K562 (cell line): ENCODE measurements at regions not wholly inside any gene's neighbourhood (a gene's known extent, or its start where the extent isn't known, plus 50 kb on each side); places are given as distances from the start of the nearest gene placed in this dataset.
A peak's percentile ranks its signal among the peaks of the same experiment; 100 is the strongest.

Source experiments
- CAMTA2 ChIP-seq: fragments of 250-450 bp; sonication (Bioruptor Pico); conservative IDR thresholded peaks from 2 replicates; pipeline ENCODE4 v1.5.1; 2022
- CC2D1A ChIP-seq: fragments of 450-650 bp; IDR thresholded peaks from 2 replicates; pipeline ENCODE4 v1.6.1; 2017; ENCODE audit warnings: mild to moderate bottlenecking
- CHD2 ChIP-seq: IDR thresholded peaks from 2 replicates; pipeline ENCODE4 v1.6.1; 2011; ENCODE audit warnings: low read depth, low read length
- NR1H2 ChIP-seq: sonication (generic); formaldehyde crosslinking; IDR thresholded peaks from 2 replicates; pipeline ENCODE4 v1.4.0; 2020; ENCODE audit warnings: mild to moderate bottlenecking, missing genetic modification reagents
- PHF20 ChIP-seq: fragments of 450-650 bp; IDR thresholded peaks from 2 replicates; pipeline ENCODE4 v1.6.1; 2018; ENCODE audit not compliant: partially characterized antibody
- SMAD3 ChIP-seq: fragments of 450-650 bp; formaldehyde crosslinking; conservative IDR thresholded peaks from 2 replicates; pipeline ENCODE4 v1.4.0; 2020; ENCODE audit warnings: mild to moderate bottlenecking
- STAT5B ChIP-seq: fragments of 250-450 bp; sonication (Bioruptor Pico); IDR thresholded peaks from 2 replicates; pipeline ENCODE4 v1.8.0; 2021; ENCODE audit warnings: mild to moderate bottlenecking, inconsistent platforms
- TCF7L2 ChIP-seq: fragments of 150-350 bp; IDR thresholded peaks from 2 replicates; pipeline ENCODE4 v1.6.1; 2016; ENCODE audit warnings: low read depth, mild to moderate bottlenecking, low read length, moderate library complexity
- TEAD2 ChIP-seq: fragments of 450-650 bp; IDR thresholded peaks from 2 replicates; pipeline ENCODE4 v1.6.1; 2016; ENCODE audit warnings: missing genetic modification characterization, control low read depth, missing compliant biosample characterization
- ZNF121 ChIP-seq: sonication (generic); formaldehyde crosslinking; conservative IDR thresholded peaks from 2 replicates; pipeline ENCODE4 v1.8.0; 2022; ENCODE audit warnings: missing genetic modification reagents
- ZNF639 ChIP-seq, 2 experiments: fragments of 200-800 bp in 1 of 2; sonication (Bioruptor generic) in 1 of 2; sonication (generic) in 1 of 2; formaldehyde crosslinking in 1 of 2; IDR thresholded peaks in 1 of 2; conservative IDR thresholded peaks in 1 of 2; 2 replicates each; pipeline versions ENCODE4 v1.5.0 to v1.6.1; 2016 to 2020; ENCODE audit warnings: missing compliant biosample characterization in 1 of 2, missing genetic modification characterization in 1 of 2, missing genetic modification reagents in 1 of 2
- TF ChIP-seq, protein P1 (sequence below): sonication (generic); formaldehyde crosslinking; IDR thresholded peaks from 2 replicates; pipeline ENCODE4 v1.8.1; 2023; ENCODE audit warnings: mild to moderate bottlenecking, missing genetic modification reagents
- TF ChIP-seq, protein P2 (sequence below), 3 experiments: IDR thresholded peaks in 2 of 3; conservative IDR thresholded peaks in 1 of 3; 2 replicates each; pipeline ENCODE4 v1.5.1; 2011 to 2012; ENCODE audit warnings: low read length in 3 of 3, mild to moderate bottlenecking in 3 of 3, control low read depth in 2 of 3, improper control_type of control experiment in 1 of 3, inconsistent platforms in 1 of 3, low read depth in 1 of 3, mixed read lengths in 1 of 3, moderate library complexity in 1 of 3; ENCODE audit not compliant: insufficient read depth in 2 of 3

DNA sequence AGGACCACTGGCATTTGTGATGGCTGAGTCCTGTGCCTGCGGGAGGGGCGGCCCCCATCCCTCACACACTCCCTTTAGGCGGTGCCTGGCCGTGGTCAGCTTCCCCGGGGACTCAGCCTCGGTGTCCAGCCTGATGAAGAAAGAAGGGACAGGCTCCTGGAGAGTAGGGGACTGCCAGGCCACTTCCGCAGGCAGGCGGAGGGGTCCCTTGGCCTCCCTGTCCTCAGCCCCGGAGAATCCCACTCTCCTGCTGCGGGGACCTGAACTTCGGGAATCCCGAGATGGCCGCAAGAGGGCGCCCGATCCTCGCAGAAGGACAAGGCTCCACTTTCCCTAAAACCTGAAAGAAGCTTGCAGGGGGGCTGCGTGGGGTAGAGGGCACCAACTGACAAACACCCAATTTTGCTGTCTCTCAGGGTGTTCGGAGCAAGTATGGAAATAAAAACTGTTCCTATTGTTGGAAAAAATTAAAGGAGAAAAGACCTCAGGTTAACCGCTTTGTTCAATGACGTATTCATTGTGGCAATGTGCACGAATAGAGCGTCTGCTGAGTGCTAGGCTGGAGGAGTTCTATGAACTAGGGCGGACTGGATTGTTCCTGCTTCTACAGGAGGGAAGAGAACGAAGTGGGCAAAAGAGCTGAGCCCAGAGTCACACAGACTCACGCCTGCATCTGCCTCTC lies 297.3 kb downstream of the ZNF536 start:
- TF ChIP-seq, protein P1, sequence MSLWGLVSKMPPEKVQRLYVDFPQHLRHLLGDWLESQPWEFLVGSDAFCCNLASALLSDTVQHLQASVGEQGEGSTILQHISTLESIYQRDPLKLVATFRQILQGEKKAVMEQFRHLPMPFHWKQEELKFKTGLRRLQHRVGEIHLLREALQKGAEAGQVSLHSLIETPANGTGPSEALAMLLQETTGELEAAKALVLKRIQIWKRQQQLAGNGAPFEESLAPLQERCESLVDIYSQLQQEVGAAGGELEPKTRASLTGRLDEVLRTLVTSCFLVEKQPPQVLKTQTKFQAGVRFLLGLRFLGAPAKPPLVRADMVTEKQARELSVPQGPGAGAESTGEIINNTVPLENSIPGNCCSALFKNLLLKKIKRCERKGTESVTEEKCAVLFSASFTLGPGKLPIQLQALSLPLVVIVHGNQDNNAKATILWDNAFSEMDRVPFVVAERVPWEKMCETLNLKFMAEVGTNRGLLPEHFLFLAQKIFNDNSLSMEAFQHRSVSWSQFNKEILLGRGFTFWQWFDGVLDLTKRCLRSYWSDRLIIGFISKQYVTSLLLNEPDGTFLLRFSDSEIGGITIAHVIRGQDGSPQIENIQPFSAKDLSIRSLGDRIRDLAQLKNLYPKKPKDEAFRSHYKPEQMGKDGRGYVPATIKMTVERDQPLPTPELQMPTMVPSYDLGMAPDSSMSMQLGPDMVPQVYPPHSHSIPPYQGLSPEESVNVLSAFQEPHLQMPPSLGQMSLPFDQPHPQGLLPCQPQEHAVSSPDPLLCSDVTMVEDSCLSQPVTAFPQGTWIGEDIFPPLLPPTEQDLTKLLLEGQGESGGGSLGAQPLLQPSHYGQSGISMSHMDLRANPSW (CRISPR knock-in tag): no peak
- TF ChIP-seq, protein P2, sequence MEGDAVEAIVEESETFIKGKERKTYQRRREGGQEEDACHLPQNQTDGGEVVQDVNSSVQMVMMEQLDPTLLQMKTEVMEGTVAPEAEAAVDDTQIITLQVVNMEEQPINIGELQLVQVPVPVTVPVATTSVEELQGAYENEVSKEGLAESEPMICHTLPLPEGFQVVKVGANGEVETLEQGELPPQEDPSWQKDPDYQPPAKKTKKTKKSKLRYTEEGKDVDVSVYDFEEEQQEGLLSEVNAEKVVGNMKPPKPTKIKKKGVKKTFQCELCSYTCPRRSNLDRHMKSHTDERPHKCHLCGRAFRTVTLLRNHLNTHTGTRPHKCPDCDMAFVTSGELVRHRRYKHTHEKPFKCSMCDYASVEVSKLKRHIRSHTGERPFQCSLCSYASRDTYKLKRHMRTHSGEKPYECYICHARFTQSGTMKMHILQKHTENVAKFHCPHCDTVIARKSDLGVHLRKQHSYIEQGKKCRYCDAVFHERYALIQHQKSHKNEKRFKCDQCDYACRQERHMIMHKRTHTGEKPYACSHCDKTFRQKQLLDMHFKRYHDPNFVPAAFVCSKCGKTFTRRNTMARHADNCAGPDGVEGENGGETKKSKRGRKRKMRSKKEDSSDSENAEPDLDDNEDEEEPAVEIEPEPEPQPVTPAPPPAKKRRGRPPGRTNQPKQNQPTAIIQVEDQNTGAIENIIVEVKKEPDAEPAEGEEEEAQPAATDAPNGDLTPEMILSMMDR (IDR thresholded peaks at IDR 0.05 in 2 of 3, conservative IDR thresholded peaks at IDR 0.05 in 1 of 3; ENCODE audit: insufficient read depth in 2 of 3, low read depth in 1 of 3, low read length in 3 of 3): peak; percentile 69 to 79 (median 74)
- TF ChIP-seq SMAD3 (no peak), ZNF121 (CRISPR knock-in tag) (no peak), CC2D1A (no peak), TEAD2 (tag) (no peak), ZNF639 (CRISPR knock-in tag; conservative IDR thresholded peaks at IDR 0.05 in 1 of 2, IDR thresholded peaks at IDR 0.05 in 1 of 2) (no peak), NR1H2 (CRISPR knock-in tag) (no peak), STAT5B (no peak), CHD2 (no peak), TCF7L2 (no peak), PHF20 (no peak), CAMTA2 (CRISPR knock-in tag) (no peak)
